Jurkat, Clone E6-1 (cell line): ENCODE measurements at regions not wholly inside any gene's neighbourhood (a gene's known extent, or its start where the extent isn't known, plus 50 kb on each side); places are given as distances from the start of the nearest gene placed in this dataset.
"Not testable (repeated sequence)": the region's sequence is repeated elsewhere in the genome, so short reads cannot be mapped to it uniquely, and the experiment has no call there.

Source experiments
- DNase-seq: peaks from one replicate; pipeline ENCODE4 v3.0.0-alpha.2; 2011; ENCODE audit warnings: low read depth, low spot score
- H3K4me3 ChIP-seq: 2 replicates; pipeline ENCODE4 v1.5.1; 2011; ENCODE audit warnings: mild to moderate bottlenecking, low read length, control low read depth, moderate library complexity

- H3K4me3 ChIP-seq = no peak overlapping the region
- DNase-seq = no peak
Observed at GRCh38 chr12:124678421-124678893, 111.0 kb upstream of the NCOR2 start.

DNA sequence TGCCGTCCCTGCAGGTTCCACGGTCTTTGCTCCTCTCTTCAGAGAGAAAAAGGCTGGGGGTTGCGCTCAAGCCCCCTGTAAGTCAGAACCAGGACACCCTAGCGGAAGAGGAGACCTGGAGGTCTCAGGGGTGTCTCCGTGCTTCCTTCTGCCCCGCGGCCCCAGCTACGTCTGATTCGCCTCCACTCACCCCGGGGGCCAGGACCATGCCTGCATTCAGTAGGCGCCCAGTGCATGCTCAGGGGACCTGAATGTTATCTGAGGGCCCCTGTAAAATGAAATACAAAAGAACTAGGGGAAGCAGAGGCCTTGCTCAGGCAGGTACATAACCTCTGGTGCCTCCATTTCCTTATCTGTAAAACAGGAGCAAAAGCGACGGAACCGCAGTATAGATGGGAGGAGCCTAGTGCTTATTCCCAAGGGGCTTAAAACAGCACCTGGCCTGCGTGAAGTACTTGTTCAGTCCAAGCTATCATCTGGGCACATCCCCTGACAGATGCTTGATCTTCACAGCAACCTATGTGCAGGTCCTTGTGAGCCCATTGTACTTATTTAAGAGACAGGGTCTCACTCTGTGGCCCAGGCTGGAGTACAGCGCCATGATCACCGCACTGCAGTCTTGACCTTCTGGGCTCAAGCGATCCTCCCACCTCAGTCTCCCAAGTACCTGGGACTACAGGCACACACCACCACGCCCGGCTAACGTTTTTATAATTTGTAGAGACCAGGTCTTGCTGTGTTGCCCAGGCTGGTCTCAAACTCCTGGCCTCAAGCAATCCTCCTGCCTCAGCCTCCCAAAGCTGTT is 110.3 kb upstream of the NCOR2 start:
- DNase-seq = no peak
- no peak overlapping the region for H3K4me3 ChIP-seq

GRCh38 chr12:124676714-124677462 is 109.5 kb upstream of the NCOR2 start:
- no peak overlapping the region for H3K4me3 ChIP-seq
- DNase-seq = no peak

DNA sequence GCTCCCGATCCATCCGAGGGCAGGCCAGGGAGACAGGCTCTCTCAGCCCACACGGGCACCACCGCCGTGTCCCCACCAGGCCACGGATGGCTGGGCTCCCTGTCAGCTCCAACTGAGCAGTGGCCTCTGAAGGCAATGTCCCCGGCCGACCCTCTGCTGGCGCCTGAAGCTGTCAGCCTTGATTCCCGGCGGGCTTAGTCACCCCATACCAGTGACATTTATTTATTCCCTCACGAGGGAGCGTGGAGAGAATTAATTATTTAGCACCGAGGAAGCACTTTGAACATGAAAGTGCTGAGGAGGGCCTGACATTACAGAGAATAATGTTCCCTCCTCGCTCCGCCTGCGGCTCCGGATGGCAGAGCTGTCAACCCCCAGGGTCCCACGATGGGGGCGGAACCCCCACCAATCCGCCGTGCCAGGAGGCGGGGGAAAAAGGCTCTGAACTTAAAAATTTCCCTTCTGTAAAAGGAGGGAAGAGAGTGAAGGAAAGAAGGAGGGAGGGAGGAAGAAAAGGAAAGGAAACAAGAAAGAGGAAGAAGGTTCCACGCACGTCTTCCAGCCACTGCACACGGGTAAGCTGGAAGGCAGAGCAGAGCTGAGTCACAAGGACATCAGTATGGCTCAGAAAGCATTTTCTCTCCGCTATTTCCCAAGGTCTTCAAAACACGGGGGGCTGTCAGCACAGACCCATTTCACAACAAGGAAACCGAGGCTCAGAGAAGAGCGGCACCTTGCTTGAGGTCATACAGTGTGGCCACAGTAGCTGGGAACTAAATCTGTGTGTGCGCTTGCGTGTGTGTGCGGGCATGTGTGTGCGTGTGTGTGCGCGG is 108.7 kb upstream of the NCOR2 start:
- no peak overlapping the region for H3K4me3 ChIP-seq
- DNase-seq = no peak

DNA sequence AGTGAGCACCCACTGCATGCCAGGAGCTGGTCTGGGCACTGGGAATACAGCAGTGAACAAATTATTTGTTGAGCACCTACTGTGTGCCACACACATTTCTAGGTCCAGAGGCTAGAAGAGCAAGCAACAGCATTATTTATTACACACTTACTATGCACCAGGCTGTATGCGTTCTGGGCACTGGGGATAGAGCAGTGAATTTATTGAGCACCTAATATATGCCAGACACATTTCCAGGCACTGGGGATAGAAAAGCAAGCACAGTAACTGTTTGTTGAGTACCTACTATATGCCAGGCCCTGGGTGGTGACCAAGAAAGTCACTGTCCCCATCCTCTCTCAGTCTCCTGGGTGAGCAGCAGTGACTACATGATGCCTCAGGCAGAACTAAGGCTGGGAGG is 107.5 kb upstream of the NCOR2 start:
- no peak overlapping the region for H3K4me3 ChIP-seq
- DNase-seq = no peak

DNA sequence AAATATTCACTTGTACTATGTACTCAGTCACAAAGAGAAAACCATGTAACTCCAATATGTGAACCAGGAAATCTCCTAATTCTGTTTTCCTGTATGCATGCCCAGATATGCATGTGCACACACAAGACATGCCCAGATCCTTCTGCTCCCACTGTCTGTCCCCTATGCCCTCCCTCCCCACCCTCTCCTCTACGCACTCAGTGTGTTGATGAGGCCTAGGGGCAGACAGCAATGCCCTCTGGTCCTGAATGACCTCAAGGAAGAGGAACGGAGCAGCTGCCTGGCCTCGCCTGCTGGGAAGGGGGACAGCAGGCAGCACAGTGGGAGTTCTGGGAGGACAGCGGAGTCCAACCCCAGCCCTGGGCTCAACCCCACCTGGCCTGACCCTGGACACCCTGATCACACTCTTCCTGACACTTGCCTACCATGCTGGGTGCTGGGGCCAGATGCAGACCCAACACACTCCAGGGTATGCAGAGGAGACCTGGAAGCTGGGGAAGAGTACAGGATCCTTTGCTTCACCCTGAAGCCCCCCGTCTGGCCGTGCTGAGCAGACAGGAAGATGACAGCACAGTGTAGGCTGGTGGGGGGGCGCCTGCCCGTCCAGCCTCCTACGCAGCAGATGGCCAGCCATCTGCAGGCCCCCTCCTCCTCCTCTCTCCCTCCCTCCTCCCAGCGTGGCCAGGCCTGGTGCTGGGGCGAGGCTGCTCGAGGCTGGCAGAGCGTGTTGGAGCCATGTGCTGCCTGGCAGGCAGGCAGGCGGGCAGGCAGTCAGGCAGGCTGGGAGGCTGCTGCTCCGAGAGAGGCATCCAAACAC is 106.6 kb upstream of the NCOR2 start:
- DNase-seq = no peak
- H3K4me3 ChIP-seq = no peak overlapping the region

DNA sequence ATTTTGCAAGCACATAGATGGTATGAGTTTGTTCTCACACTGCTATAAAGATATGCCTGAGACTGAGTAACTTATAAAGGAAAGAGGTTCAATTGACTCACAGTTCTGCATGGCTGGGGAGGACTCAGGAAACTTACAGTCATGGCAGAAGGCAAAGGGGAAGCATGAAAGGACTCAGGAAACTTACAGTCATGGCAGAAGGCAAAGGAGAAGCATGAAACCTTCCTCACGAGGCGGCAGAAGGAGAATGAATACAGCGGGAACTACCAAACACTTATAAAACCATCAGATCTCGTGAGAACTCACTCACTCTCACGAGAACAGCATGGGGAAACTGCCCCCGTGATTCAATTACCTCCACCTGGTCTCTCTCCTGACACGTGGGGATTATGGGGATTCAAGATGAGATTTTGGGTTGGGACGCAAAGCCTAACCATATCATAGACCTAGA is 101.9 kb upstream of the NCOR2 start:
- DNase-seq, H3K4me3 ChIP-seq: not testable (repeated sequence)

GRCh38 chr12:124668602-124669001 is 101.2 kb upstream of the NCOR2 start:
- no peak for DNase-seq

DNA sequence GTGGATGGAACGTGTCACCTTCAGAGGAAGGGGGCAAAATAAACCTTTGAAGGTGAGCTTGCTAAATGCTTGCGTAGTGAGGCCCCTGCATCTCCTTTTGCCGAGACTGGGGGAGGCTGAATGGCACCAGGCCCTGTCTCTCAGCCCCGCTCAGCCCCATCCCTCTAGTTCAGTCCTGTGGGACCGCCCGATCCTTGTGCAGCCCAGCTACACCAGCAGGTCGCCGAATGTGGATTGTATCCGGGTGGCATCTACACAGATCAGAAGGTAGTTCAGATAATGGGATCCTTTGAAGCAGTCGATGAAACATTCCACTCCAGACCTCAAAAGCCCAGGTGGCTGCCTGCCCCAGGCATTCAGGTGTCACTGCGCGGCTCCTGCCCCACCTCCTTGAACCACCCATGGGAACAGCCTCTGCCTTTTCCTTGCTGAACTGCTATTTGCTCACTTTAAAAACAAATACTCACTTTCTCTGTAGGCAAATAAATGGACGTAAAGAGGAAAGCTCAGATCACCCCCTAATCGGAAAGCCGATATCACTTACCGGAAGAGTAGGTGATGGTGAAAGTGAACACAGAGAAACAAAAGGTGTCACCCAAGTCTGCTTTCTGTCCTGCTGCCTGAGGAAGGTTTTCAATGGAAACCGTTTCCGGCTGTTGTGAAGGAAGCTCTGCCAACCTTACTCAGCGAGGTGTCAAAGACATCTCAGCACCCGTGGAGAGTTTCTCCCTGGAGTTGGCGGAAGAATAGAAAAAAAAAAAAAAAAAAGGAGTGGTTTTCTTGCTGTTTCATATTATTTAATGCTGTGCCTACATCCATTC is 100.3 kb upstream of the NCOR2 start:
- DNase-seq = no peak
- H3K4me3 ChIP-seq = no peak overlapping the region

More at GRCh38 chr12:124668602-124669001, 101.2 kb upstream of the NCOR2 start:
- H3K4me3 ChIP-seq = no peak overlapping the region

GRCh38 chr12:124666722-124667259 is 99.4 kb upstream of the NCOR2 start:
- DNase-seq = no peak
- H3K4me3 ChIP-seq = no peak overlapping the region

DNA sequence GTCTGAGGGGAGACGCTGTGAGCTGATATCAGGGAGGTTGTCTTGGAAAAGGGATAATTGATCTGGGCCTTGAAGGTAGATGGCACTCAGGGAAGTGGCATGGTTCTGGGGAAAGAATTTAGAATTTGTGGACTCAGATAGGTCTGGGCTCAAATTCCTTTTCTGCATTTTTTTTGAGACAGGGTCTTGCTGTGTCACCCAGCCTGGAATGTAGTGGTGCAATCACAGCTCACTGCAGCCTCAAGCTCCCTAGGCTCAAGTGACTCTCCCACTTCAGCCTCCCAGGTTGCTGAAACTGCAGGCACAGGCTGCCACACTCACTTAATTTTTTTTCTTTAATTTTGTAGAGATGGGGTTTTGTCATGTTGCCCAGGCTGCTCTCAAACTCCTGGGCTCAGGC is 98.1 kb upstream of the NCOR2 start:
- no peak for DNase-seq
- H3K4me3 ChIP-seq = no peak overlapping the region

DNA sequence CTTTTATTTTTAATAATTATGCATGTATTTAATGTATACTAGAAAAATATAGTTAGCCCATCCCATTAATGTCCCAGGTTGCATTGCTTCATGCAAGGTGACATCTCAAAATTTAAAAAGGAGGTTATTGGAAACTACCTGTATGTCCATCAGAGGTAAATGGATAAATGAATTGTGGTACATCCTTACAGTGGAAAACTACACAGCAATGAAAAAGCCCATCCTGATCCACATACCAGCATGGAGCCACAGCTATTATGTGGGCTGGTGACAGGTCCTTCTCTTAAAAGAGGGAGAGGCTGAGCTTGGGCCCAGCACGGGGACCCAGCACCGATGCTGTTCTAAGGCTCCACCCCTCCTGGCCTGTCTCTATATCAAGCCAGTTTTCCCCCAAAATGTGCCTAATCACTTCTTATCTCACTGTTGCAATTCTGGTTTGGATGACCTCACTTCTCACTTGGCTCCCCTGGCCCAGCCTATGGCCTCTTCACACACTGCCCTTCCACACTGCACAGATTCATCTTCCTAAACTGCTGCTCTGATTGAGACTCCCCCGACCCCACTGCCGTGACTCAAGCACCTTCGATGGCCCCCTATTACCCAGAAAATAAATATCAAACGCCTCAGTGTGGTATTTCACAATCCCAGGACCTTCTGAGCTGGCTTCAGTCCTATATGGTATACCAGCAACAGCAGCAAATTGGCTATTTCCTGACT is 97.1 kb upstream of the NCOR2 start:
- no peak for DNase-seq
- no peak overlapping the region for H3K4me3 ChIP-seq

GRCh38 chr12:124663771-124664366 is 96.5 kb upstream of the NCOR2 start:
- no peak for DNase-seq
- no peak overlapping the region for H3K4me3 ChIP-seq

- no peak overlapping the region for H3K4me3 ChIP-seq
- DNase-seq = no peak
Observed at GRCh38 chr12:124663206-124663605, 95.8 kb upstream of the NCOR2 start.

DNA sequence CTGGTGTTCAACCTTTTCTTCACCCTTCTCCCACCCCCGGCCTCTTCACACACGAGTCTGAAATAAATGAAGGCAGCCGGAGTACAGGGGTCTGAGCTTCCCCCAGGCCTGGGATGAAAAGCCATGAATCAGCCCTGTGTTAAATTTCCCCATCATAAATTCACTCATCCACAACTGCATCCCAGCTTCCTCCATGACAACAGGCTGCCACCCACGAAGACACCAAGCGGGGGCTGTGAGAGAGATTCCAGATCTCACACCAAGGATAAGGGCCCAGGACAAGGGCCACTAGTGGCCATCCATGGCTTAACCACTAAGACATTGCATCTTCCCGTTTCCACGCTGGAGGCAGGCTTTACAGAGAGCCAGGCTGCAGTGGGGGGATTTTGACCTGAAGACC is 93.9 kb upstream of the NCOR2 start:
- DNase-seq = no peak
- H3K4me3 ChIP-seq = no peak overlapping the region

DNA sequence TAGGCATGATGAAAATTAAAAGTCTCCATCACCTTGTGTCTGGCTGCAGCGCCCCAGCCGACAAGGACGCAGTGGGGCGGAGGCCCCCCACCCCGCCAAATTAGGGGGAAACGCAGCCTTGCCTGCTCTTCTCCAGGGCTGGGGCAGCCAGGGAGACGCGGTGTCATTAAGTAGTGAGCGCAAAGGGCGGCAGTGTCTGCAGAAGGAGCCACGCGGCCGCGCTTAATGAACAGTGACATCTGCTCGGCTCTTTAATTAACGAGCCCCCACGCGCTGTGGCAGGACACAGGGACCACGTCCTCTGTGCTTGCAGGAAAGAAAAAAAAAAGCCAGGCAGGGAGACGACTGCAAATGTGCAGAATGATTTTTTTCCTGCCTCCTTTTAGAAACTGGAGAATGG is 93.4 kb upstream of the NCOR2 start:
- no peak for DNase-seq
- no peak overlapping the region for H3K4me3 ChIP-seq
